ENCODE measurements at regions not wholly inside any gene's neighbourhood (a gene's known extent, or its start where the extent isn't known, plus 50 kb on each side); places are given as distances from the start of the nearest gene placed in this dataset.

DNA sequence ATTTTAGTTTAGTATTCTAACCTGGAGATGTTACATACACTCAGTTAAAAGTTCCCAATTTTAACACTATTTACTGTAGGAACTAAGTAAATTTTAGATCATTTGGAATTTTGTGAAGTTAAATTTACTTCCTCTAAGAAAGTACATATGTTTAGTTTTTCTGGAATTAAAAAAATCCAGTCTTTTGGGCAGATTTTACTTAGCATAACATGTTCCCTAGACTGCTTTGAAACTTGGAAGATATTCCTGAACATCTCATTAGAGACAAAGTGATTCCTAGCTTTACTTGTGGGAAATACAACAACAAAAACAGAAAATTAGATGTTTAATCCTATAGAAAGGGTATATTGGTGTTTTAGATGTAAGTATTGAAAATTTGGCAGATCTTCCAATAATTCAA lies 930.0 kb upstream of the PTPRD start:
- H3K27ac ChIP-seq (ENCODE audit: low read length) = no peak overlapping the region
- DNase-seq (no peak), ATAC-seq (replicated peaks in 1 of 4) (no peak)
- H3K9me3 ChIP-seq = no peaks in the 10 kb centered on the region
- ChIA-PET CTCF (no interaction called here), POLR2A (no interaction called here)
- Mint-ChIP-seq H3K9me3 (peaks cover 0 to 17% (median 9%) of the 10 kb centered on the region in 3 donors), H3K4me3 (no peak overlapping the region), H3K27me3 (no peaks in the 10 kb centered on the region), H3K4me1 (no peaks in the 10 kb centered on the region), H3K36me3 (no peaks in the 10 kb centered on the region), H3K27ac (no peak overlapping the region)
- no peaks in the 10 kb centered on the region for H3K4me1 ChIP-seq (ENCODE audit: control insufficient read depth in 1 of 2, extremely low read depth in 1 of 2, insufficient read depth in 2 of 2, low read length in 2 of 2)
- no peaks in the 10 kb centered on the region for H3K36me3 ChIP-seq (ENCODE audit: control insufficient read depth in 2 of 2, extremely low read depth in 1 of 2, insufficient read depth in 1 of 2, low read length in 1 of 2)
- no peak overlapping the region for H3K4me3 ChIP-seq (ENCODE audit: control insufficient read depth in 1 of 2, extremely low read depth in 1 of 2, low read length in 1 of 2)
- H3K27me3 ChIP-seq (replicated peaks in 1 of 2; ENCODE audit: control insufficient read depth in 2 of 2, extremely low read depth in 1 of 2, insufficient read depth in 2 of 2, low read length in 1 of 2) = no peaks in the 10 kb centered on the region

DNA sequence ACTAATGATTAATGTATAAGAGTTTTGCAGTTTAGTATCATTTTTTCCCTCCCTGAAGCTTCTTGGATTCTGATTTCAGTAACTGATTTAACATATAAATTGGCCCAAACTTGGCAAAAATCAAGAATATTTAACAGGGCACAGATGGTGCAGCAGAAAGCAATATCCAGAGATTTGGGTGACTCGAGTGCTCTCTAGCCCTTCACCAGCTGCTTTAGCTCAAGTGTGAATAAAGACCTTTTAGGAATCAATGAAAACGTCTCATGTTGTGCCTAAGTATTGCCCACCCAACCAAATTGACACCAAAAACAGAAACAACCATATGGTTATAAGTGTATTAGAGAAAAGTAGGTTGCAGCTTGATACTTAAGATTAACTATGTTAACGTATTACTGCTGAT lies 933.4 kb upstream of the PTPRD start:
- H3K4me1 Mint-ChIP-seq = no peaks in the 10 kb centered on the region
- WGBS (ENCODE audit: insufficient coverage) = no CpG with 5 or more reads among the region's 3 CpGs
- no peaks in the 10 kb centered on the region for H3K36me3 ChIP-seq (ENCODE audit: control insufficient read depth in 2 of 2, extremely low read depth in 1 of 2, insufficient read depth in 1 of 2, low read length in 1 of 2)
- H3K27me3 ChIP-seq (replicated peaks in 1 of 2; ENCODE audit: control insufficient read depth in 2 of 2, extremely low read depth in 1 of 2, insufficient read depth in 2 of 2, low read length in 1 of 2) = no peaks in the 10 kb centered on the region
- no peaks in the 10 kb centered on the region for H3K27me3 Mint-ChIP-seq
- POLR2A ChIA-PET = no interaction called here
- H3K27ac Mint-ChIP-seq = no peak overlapping the region
- no peak overlapping the region for H3K4me3 ChIP-seq (ENCODE audit: control insufficient read depth in 1 of 2, extremely low read depth in 1 of 2, low read length in 1 of 2)
- H3K9me3 Mint-ChIP-seq = peaks cover 0 to 21% (median 18%) of the 10 kb centered on the region in 3 donors
- no peak overlapping the region for H3K27ac ChIP-seq (ENCODE audit: low read length)
- DNase-seq (no peak), ATAC-seq (replicated peaks in 1 of 4) (no peak)
- no peaks in the 10 kb centered on the region for H3K4me1 ChIP-seq (ENCODE audit: control insufficient read depth in 1 of 2, extremely low read depth in 1 of 2, insufficient read depth in 2 of 2, low read length in 2 of 2)
- H3K36me3 Mint-ChIP-seq = no peaks in the 10 kb centered on the region
- CTCF ChIA-PET = no interaction called here
- H3K9me3 ChIP-seq = no peaks in the 10 kb centered on the region
- H3K4me3 Mint-ChIP-seq = no peak overlapping the region

DNA sequence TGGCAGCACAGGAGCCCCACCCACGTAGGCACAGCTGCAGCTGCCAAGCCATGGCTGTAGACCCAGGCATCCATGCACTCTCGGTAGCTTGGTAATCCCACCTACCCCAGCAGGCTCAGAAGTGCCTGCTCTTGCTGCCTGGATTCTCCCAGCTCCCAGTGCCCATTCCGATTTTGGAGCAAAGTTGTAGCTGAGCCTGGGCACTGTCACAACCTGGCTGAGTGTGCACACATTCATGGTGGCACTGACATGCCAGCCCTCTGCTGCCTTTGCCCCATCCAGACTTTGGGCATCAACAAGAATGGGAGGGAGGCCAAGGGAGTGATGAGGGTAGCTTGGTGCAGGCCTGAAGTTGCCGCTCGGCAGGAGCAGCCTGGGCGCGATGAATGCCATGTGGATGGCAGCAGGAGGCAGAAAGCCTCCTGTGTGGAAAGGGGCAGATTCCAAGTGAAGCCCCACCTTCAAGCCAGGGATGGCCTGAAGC lies 936.6 kb upstream of the PTPRD start:
- Mint-ChIP-seq H3K4me1 (no peaks in the 10 kb centered on the region), H3K9me3 (peaks cover 0 to 23% (median 20%) of the 10 kb centered on the region in 3 donors), H3K4me3 (no peak overlapping the region), H3K27me3 (no peaks in the 10 kb centered on the region), H3K27ac (no peak overlapping the region), H3K36me3 (no peaks in the 10 kb centered on the region)
- CTCF ChIA-PET = no interaction called here
- no peak for DNase-seq
- no peak overlapping the region for H3K4me3 ChIP-seq (ENCODE audit: control insufficient read depth in 1 of 2, extremely low read depth in 1 of 2, low read length in 1 of 2)
- no peak for ATAC-seq (replicated peaks in 1 of 4)
- no peaks in the 10 kb centered on the region for H3K4me1 ChIP-seq (ENCODE audit: control insufficient read depth in 1 of 2, extremely low read depth in 1 of 2, insufficient read depth in 2 of 2, low read length in 2 of 2)
- H3K27ac ChIP-seq (ENCODE audit: low read length) = no peak overlapping the region
- no peaks in the 10 kb centered on the region for H3K9me3 ChIP-seq
- H3K36me3 ChIP-seq (ENCODE audit: control insufficient read depth in 2 of 2, extremely low read depth in 1 of 2, insufficient read depth in 1 of 2, low read length in 1 of 2) = no peaks in the 10 kb centered on the region
- WGBS (ENCODE audit: insufficient coverage) = 80% methylated on average over 7 of the region's 7 CpGs
- POLR2A ChIA-PET = no interaction called here
- no peaks in the 10 kb centered on the region for H3K27me3 ChIP-seq (replicated peaks in 1 of 2; ENCODE audit: control insufficient read depth in 2 of 2, extremely low read depth in 1 of 2, insufficient read depth in 2 of 2, low read length in 1 of 2)

DNA sequence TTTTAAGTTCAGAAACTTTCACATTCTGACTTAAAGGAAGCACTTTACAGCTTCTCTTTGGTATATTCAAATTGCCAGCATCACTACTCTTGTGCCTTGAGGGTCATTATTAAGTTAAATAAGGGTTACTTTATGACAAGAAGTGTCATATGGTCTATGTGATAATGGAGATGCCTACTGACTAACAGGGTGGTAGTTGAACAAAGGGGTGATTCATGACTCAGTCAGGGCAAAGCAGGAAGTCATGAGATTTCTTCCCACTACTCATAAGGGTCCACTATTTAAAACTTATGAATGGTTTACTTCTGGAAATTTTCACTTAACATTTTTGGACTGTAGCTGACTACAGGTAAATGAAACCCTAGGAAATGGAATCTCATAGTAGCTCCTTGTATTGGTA lies 938.3 kb upstream of the PTPRD start:
- no peaks in the 10 kb centered on the region for H3K27me3 ChIP-seq (replicated peaks in 1 of 2; ENCODE audit: control insufficient read depth in 2 of 2, extremely low read depth in 1 of 2, insufficient read depth in 2 of 2, low read length in 1 of 2)
- H3K9me3 ChIP-seq = no peaks in the 10 kb centered on the region
- no peaks in the 10 kb centered on the region for H3K4me1 Mint-ChIP-seq
- DNase-seq = no peak
- no peaks in the 10 kb centered on the region for H3K4me1 ChIP-seq (ENCODE audit: control insufficient read depth in 1 of 2, extremely low read depth in 1 of 2, insufficient read depth in 2 of 2, low read length in 2 of 2)
- H3K36me3 Mint-ChIP-seq = no peaks in the 10 kb centered on the region
- no peak overlapping the region for H3K4me3 ChIP-seq (ENCODE audit: control insufficient read depth in 1 of 2, extremely low read depth in 1 of 2, low read length in 1 of 2)
- H3K4me3 Mint-ChIP-seq = no peak overlapping the region
- ATAC-seq (replicated peaks in 1 of 4) = no peak
- ChIA-PET POLR2A (no interaction called here), CTCF (no interaction called here)
- no peaks in the 10 kb centered on the region for H3K36me3 ChIP-seq (ENCODE audit: control insufficient read depth in 2 of 2, extremely low read depth in 1 of 2, insufficient read depth in 1 of 2, low read length in 1 of 2)
- peaks cover 0 to 28% (median 17%) of the 10 kb centered on the region in 3 donors for H3K9me3 Mint-ChIP-seq
- no peaks in the 10 kb centered on the region for H3K27me3 Mint-ChIP-seq
- no peak overlapping the region for H3K27ac ChIP-seq (ENCODE audit: low read length)
- no peak overlapping the region for H3K27ac Mint-ChIP-seq

DNA sequence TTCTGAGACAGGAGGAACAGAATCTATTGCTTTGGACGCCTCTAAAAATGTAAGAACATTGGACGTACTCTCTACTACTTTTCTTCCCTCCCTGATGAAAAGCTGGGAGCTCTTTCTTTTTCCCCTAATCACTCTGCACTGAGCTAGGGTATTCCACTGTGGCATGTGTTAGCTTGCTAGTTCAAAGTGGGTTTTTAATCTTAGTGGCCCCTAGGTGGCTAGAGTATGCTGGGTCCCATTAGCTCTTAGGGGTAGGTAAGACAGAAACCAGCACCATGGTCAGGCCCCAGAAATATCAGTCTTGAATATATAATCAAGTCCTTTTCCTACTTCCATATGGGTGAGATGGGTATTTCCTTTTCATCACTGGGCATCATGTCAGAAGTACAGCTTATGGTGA lies 945.2 kb upstream of the PTPRD start:
- no CpG with 5 or more reads among the region's 2 CpGs for WGBS (ENCODE audit: insufficient coverage)
- H3K27me3 Mint-ChIP-seq = no peaks in the 10 kb centered on the region
- H3K4me3 Mint-ChIP-seq = no peak overlapping the region
- no peaks in the 10 kb centered on the region for H3K4me1 ChIP-seq (ENCODE audit: control insufficient read depth in 1 of 2, extremely low read depth in 1 of 2, insufficient read depth in 2 of 2, low read length in 2 of 2)
- H3K4me1 Mint-ChIP-seq = no peaks in the 10 kb centered on the region
- no peaks in the 10 kb centered on the region for H3K9me3 ChIP-seq
- POLR2A ChIA-PET = no interaction called here
- ATAC-seq (replicated peaks in 1 of 4) (no peak), DNase-seq (no peak)
- no peak overlapping the region for H3K4me3 ChIP-seq (ENCODE audit: control insufficient read depth in 1 of 2, extremely low read depth in 1 of 2, low read length in 1 of 2)
- H3K27ac Mint-ChIP-seq = no peak overlapping the region
- CTCF ChIA-PET = no interaction called here
- H3K36me3 ChIP-seq (ENCODE audit: control insufficient read depth in 2 of 2, extremely low read depth in 1 of 2, insufficient read depth in 1 of 2, low read length in 1 of 2) = no peaks in the 10 kb centered on the region
- no peak overlapping the region for H3K27ac ChIP-seq (ENCODE audit: low read length)
- peaks cover 22 to 40% (median 30%) of the 10 kb centered on the region in 3 donors for H3K9me3 Mint-ChIP-seq
- H3K27me3 ChIP-seq (replicated peaks in 1 of 2; ENCODE audit: control insufficient read depth in 2 of 2, extremely low read depth in 1 of 2, insufficient read depth in 2 of 2, low read length in 1 of 2) = no peaks in the 10 kb centered on the region
- no peaks in the 10 kb centered on the region for H3K36me3 Mint-ChIP-seq

DNA sequence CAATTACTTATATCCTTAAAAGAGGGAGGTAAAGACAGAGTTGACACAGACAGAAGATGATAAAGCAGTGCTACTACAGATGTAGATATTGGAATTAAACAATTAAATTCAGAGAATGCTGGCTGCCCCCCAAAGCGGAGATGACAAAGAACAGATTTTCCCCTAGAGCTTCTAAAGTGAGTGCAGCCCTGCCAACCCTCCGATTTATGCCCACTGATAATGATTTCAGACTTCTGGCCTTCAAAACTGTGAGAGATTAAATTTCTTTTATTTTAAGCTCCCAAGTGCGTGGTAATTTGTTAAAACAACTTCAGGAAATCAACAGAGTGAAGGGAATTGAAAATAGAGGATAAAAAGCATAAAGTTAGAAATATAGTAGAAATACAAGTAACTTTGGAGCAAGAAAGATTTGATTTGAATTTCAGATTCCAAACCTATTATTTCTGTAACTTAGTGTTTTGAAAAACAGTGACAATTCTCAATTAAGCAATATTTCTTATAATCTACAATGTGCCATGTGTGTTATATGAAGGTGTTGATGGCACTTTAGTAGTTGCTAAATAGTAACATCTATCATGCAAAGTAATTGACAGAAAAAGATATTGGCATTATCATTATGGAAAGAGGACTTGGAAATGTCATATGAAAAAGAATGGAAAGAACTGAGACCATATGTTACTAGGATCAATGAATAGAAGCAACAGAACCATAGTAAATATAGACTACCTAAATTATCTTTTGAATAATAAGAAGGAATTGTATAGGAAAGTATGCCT lies 946.4 kb upstream of the PTPRD start:
- Histone ChIP-seq H3K4me3 (ENCODE audit: control insufficient read depth in 1 of 2, extremely low read depth in 1 of 2, low read length in 1 of 2) (no peak overlapping the region), H3K36me3 (ENCODE audit: control insufficient read depth in 2 of 2, extremely low read depth in 1 of 2, insufficient read depth in 1 of 2, low read length in 1 of 2) (no peaks in the 10 kb centered on the region), H3K4me1 (ENCODE audit: control insufficient read depth in 1 of 2, extremely low read depth in 1 of 2, insufficient read depth in 2 of 2, low read length in 2 of 2) (no peaks in the 10 kb centered on the region), H3K27ac (ENCODE audit: low read length) (no peak overlapping the region), H3K27me3 (replicated peaks in 1 of 2; ENCODE audit: control insufficient read depth in 2 of 2, extremely low read depth in 1 of 2, insufficient read depth in 2 of 2, low read length in 1 of 2) (no peaks in the 10 kb centered on the region), H3K9me3 (no peaks in the 10 kb centered on the region)
- no peak for ATAC-seq (replicated peaks in 1 of 4)
- ChIA-PET POLR2A (no interaction called here), CTCF (no interaction called here)
- Mint-ChIP-seq H3K4me1 (no peaks in the 10 kb centered on the region), H3K4me3 (no peak overlapping the region), H3K27ac (no peak overlapping the region), H3K27me3 (no peaks in the 10 kb centered on the region), H3K9me3 (peaks cover 25 to 47% (median 34%) of the 10 kb centered on the region in 3 donors), H3K36me3 (no peaks in the 10 kb centered on the region)
- no CpG with 5 or more reads among the region's 3 CpGs for WGBS (ENCODE audit: insufficient coverage)
- no peak for DNase-seq

DNA sequence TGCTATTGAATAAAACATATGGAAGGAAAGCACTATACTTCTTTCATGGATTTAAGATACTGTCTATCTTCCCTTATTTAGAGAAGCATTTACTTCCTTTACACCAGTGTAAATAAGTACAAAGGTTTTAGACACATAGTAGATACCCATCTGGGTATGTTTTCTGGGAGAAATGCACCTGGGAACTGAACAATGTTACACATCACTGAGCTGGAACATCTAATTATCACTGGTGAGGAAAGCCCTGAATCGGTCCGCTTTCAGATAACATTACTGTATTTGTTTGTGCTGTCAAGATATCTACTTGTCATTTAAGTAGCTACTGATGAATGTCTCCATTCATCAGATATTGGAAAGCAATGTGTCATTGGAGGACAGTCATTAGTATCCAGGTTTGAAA lies 964.7 kb upstream of the PTPRD start:
- no peak for DNase-seq
- no peak for ATAC-seq (replicated peaks in 1 of 4)
- ChIA-PET POLR2A (no interaction called here), CTCF (interaction anchor here in 1 of 2 donors (0.6 kb wide), 1 partner anchor 10 kb away, joined by 3 read pairs; no protein-coding TSS in a partner anchor)
- H3K27ac Mint-ChIP-seq = no peak overlapping the region
- no CpG with 5 or more reads among the region's 2 CpGs for WGBS (ENCODE audit: insufficient coverage)
- Histone ChIP-seq H3K36me3 (ENCODE audit: control insufficient read depth in 2 of 2, extremely low read depth in 1 of 2, insufficient read depth in 1 of 2, low read length in 1 of 2) (no peaks in the 10 kb centered on the region), H3K27me3 (replicated peaks in 1 of 2; ENCODE audit: control insufficient read depth in 2 of 2, extremely low read depth in 1 of 2, insufficient read depth in 2 of 2, low read length in 1 of 2) (no peaks in the 10 kb centered on the region), H3K4me1 (ENCODE audit: control insufficient read depth in 1 of 2, extremely low read depth in 1 of 2, insufficient read depth in 2 of 2, low read length in 2 of 2) (no peaks in the 10 kb centered on the region), H3K27ac (ENCODE audit: low read length) (no peak overlapping the region), H3K4me3 (ENCODE audit: control insufficient read depth in 1 of 2, extremely low read depth in 1 of 2, low read length in 1 of 2) (no peak overlapping the region), H3K9me3 (peaks cover 5% of the 10 kb centered on the region)
- H3K27me3 Mint-ChIP-seq = no peaks in the 10 kb centered on the region
- H3K9me3 Mint-ChIP-seq = peaks cover 8 to 23% (median 16%) of the 10 kb centered on the region in 3 donors
- no peaks in the 10 kb centered on the region for H3K36me3 Mint-ChIP-seq
- no peaks in the 10 kb centered on the region for H3K4me1 Mint-ChIP-seq
- no peak overlapping the region for H3K4me3 Mint-ChIP-seq

All from T-cell (primary cell).